GM23338 (cell line): ENCODE measurements at regions not wholly inside any gene's neighbourhood (a gene's known extent, or its start where the extent isn't known, plus 50 kb on each side); places are given as distances from the start of the nearest gene placed in this dataset.
A peak's percentile ranks its signal among the peaks of the same experiment; 100 is the strongest.

ENCODE experiments used
- ATAC-seq: fragments of 200-7000 bp; cut with Tn5 transposase; 3 replicates; pipeline ENCODE4 v1.9.1; 2020
- DNase-seq: peaks from one replicate; pipeline ENCODE4 v3.0.0-alpha.2; 2015; ENCODE audit warnings: low spot score
- H2AFZ ChIP-seq: fragments of 200-600 bp; sonication (generic); 2 replicates; pipeline ENCODE4 v1.8.0; 2016; ENCODE audit warnings: antibody characterized with exemption, mild to moderate bottlenecking, moderate library complexity
- H3F3A ChIP-seq: fragments of 200-600 bp; sonication (generic); replicated peaks from 2 replicates; pipeline ENCODE4 v1.8.0; 2017; ENCODE audit warnings: antibody characterized with exemption, mixed run types, low read depth
- H3K27ac ChIP-seq: fragments of 200-600 bp; sonication (generic); 2 replicates; pipeline ENCODE4 v1.6.1; 2016; ENCODE audit warnings: low read depth
- H3K27me3 ChIP-seq: fragments of 200-600 bp; sonication (generic); 2 replicates; pipeline ENCODE4 v1.8.0; 2016; ENCODE audit warnings: mild to moderate bottlenecking, mixed run types, moderate library complexity; ENCODE audit not compliant: insufficient read depth
- H3K36me3 ChIP-seq: fragments of 200-600 bp; sonication (generic); 2 replicates; pipeline ENCODE4 v1.8.0; 2016; ENCODE audit warnings: mild to moderate bottlenecking; ENCODE audit not compliant: insufficient read depth
- H3K4me1 ChIP-seq: fragments of 200-600 bp; sonication (generic); 2 replicates; pipeline ENCODE4 v1.8.0; 2016; ENCODE audit warnings: mild to moderate bottlenecking, moderate library complexity; ENCODE audit not compliant: insufficient read depth
- H3K4me2 ChIP-seq: fragments of 200-600 bp; sonication (generic); 2 replicates; pipeline ENCODE4 v1.7.1; 2017; ENCODE audit warnings: mixed run types
- H3K4me3 ChIP-seq: fragments of 200-600 bp; sonication (generic); 2 replicates; pipeline ENCODE4 v1.6.1; 2016; ENCODE audit warnings: mixed run types
- H3K79me2 ChIP-seq: fragments of 200-600 bp; sonication (generic); replicated peaks from 2 replicates; pipeline ENCODE4 v1.8.0; 2017; ENCODE audit warnings: mild to moderate bottlenecking; ENCODE audit not compliant: insufficient read depth
- H3K9me2 ChIP-seq: fragments of 200-600 bp; sonication (generic); 2 replicates; pipeline ENCODE4 v1.8.0; 2017; ENCODE audit not compliant: insufficient read depth
- H4K20me1 ChIP-seq: fragments of 200-600 bp; sonication (generic); replicated peaks from 2 replicates; pipeline ENCODE4 v1.8.0; 2017; ENCODE audit warnings: mild to moderate bottlenecking; ENCODE audit not compliant: insufficient read depth
- H3K27ac Mint-ChIP-seq: 2 replicates; pipeline ENCODE4 v1.8.0; 2020; ENCODE audit warnings: inconsistent platforms, mild to moderate bottlenecking, moderate library complexity, mixed read lengths
- H3K27me3 Mint-ChIP-seq: 3 replicates; pipeline ENCODE4 v1.8.0; 2022; ENCODE audit warnings: low read depth, mild to moderate bottlenecking, moderate library complexity, mixed read lengths, inconsistent platforms; ENCODE audit not compliant: insufficient read depth, poor library complexity
- H3K36me3 Mint-ChIP-seq: 3 replicates; pipeline ENCODE4 v1.8.0; 2021; ENCODE audit warnings: low read depth, mild to moderate bottlenecking, inconsistent platforms, moderate library complexity, mixed read lengths
- H3K4me1 Mint-ChIP-seq: 3 replicates; pipeline ENCODE4 v1.8.0; 2020; ENCODE audit warnings: mild to moderate bottlenecking, inconsistent platforms, mixed read lengths
- H3K4me3 Mint-ChIP-seq: 3 replicates; pipeline ENCODE4 v1.8.0; 2021; ENCODE audit warnings: moderate library complexity, mild to moderate bottlenecking, inconsistent platforms, mixed read lengths
- H3K9me3 Mint-ChIP-seq: 3 replicates; pipeline ENCODE4 v1.8.0; 2020; ENCODE audit warnings: moderate library complexity, mild to moderate bottlenecking, inconsistent platforms, mixed read lengths
- CREB1 ChIP-seq: fragments of 250-450 bp; sonication (Bioruptor Pico); IDR thresholded peaks from 2 replicates; pipeline ENCODE4 v1.5.0; 2020; ENCODE audit warnings: low read depth, mild to moderate bottlenecking, moderate library complexity
- EZH2 ChIP-seq: fragments of 200-600 bp; sonication (generic); IDR thresholded peaks from one replicate; pipeline ENCODE4 v1.8.0; 2017; ENCODE audit warnings: antibody characterized with exemption, mild to moderate bottlenecking, low read depth; ENCODE audit not compliant: unreplicated experiment
- EZH2phosphoT487 ChIP-seq: fragments of 200-600 bp; sonication (generic); IDR thresholded peaks from one replicate; pipeline ENCODE4 v1.8.1; 2018; ENCODE audit warnings: antibody characterized with exemption; ENCODE audit not compliant: unreplicated experiment
- JUNB ChIP-seq: IDR thresholded peaks from one replicate; pipeline ENCODE4 v1.6.1; 2016; ENCODE audit warnings: antibody characterized with exemption; ENCODE audit not compliant: unreplicated experiment
- NANOG ChIP-seq: IDR thresholded peaks from 2 replicates; pipeline ENCODE4 v1.6.1; 2016; ENCODE audit warnings: antibody characterized with exemption, borderline replicate concordance
- STAT1 ChIP-seq: IDR thresholded peaks from one replicate; pipeline ENCODE4 v1.6.1; 2016; ENCODE audit warnings: antibody characterized with exemption; ENCODE audit not compliant: unreplicated experiment
- ZNF114 ChIP-seq: fragments of 250-450 bp; sonication (Bioruptor Pico); IDR thresholded peaks from 2 replicates; pipeline ENCODE4 v1.5.0; 2020; ENCODE audit warnings: mild to moderate bottlenecking, moderate library complexity
- ZNF462 ChIP-seq: fragments of 250-450 bp; sonication (Bioruptor Pico); IDR thresholded peaks from 2 replicates; pipeline ENCODE4 v1.5.0; 2020; ENCODE audit warnings: mild to moderate bottlenecking, moderate library complexity
- TF ChIP-seq, protein P1 (sequence below), 2 experiments: fragments of 200-600 bp in 1 of 2; sonication (generic) in 1 of 2; conservative IDR thresholded peaks; 2 replicates each; pipeline versions ENCODE4 v1.5.1 to v1.6.1; 2016 to 2017; ENCODE audit warnings: antibody characterized with exemption in 2 of 2, low read depth in 2 of 2, mild to moderate bottlenecking in 2 of 2, moderate library complexity in 1 of 2
- TF ChIP-seq, protein P2 (sequence below): IDR thresholded peaks from one replicate; pipeline ENCODE4 v1.6.1; 2018; ENCODE audit warnings: antibody characterized with exemption; ENCODE audit not compliant: unreplicated experiment

DNA sequence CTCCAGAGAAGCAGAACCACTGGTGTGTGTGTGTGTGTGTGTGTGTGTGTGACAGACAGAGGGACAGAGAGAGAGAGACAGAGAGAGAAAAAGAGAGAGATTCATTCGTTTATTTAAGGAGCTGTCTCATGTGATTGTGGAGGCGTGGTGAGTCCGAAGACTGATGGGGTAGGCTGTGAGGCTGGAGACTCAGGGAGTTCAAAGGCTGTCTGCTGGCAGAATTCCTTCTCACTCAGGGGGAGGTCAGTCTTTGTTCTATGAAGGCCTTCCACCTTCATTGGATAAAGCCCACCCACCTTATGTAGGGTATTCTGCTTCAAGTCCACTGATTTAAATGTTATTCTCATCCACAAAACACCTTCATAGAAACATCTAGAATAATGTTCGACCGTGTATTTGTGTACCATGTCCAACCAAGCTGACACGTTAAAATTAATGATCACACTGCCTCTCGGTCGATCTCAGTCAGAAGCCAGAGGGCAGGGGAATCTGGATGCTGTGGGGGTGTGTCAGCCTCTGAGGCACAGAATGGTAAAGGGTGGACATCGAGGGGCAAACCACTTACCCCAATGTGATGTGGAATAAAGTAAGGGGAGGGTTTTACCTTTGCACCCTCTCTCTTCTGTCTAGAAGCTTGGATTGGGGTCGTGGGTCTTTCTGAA, 275.6 kb downstream of the SLC4A3 start:
- no peaks in the 10 kb centered on the region for H3K79me2 ChIP-seq
- no peak overlapping the region for H3K4me2 ChIP-seq
- H3K27ac Mint-ChIP-seq = no peak overlapping the region; the same call in 1 of the 2 replicates
- no peaks in the 10 kb centered on the region for H3F3A ChIP-seq
- H4K20me1 ChIP-seq = no peaks in the 10 kb centered on the region
- DNase-seq = peak; percentile 7
- TF ChIP-seq EZH2 (no peak), ZNF114 (no peak), STAT1 (no peak), JUNB (no peak), ZNF462 (no peak), NANOG (no peak), EZH2phosphoT487 (no peak), CREB1 (CRISPR knock-in tag) (no peak)
- TF ChIP-seq, protein P1, sequence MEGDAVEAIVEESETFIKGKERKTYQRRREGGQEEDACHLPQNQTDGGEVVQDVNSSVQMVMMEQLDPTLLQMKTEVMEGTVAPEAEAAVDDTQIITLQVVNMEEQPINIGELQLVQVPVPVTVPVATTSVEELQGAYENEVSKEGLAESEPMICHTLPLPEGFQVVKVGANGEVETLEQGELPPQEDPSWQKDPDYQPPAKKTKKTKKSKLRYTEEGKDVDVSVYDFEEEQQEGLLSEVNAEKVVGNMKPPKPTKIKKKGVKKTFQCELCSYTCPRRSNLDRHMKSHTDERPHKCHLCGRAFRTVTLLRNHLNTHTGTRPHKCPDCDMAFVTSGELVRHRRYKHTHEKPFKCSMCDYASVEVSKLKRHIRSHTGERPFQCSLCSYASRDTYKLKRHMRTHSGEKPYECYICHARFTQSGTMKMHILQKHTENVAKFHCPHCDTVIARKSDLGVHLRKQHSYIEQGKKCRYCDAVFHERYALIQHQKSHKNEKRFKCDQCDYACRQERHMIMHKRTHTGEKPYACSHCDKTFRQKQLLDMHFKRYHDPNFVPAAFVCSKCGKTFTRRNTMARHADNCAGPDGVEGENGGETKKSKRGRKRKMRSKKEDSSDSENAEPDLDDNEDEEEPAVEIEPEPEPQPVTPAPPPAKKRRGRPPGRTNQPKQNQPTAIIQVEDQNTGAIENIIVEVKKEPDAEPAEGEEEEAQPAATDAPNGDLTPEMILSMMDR (conservative IDR thresholded peaks at IDR 0.05; ENCODE audit: low read depth in 2 of 2) = no peak
- TF ChIP-seq, protein P2, sequence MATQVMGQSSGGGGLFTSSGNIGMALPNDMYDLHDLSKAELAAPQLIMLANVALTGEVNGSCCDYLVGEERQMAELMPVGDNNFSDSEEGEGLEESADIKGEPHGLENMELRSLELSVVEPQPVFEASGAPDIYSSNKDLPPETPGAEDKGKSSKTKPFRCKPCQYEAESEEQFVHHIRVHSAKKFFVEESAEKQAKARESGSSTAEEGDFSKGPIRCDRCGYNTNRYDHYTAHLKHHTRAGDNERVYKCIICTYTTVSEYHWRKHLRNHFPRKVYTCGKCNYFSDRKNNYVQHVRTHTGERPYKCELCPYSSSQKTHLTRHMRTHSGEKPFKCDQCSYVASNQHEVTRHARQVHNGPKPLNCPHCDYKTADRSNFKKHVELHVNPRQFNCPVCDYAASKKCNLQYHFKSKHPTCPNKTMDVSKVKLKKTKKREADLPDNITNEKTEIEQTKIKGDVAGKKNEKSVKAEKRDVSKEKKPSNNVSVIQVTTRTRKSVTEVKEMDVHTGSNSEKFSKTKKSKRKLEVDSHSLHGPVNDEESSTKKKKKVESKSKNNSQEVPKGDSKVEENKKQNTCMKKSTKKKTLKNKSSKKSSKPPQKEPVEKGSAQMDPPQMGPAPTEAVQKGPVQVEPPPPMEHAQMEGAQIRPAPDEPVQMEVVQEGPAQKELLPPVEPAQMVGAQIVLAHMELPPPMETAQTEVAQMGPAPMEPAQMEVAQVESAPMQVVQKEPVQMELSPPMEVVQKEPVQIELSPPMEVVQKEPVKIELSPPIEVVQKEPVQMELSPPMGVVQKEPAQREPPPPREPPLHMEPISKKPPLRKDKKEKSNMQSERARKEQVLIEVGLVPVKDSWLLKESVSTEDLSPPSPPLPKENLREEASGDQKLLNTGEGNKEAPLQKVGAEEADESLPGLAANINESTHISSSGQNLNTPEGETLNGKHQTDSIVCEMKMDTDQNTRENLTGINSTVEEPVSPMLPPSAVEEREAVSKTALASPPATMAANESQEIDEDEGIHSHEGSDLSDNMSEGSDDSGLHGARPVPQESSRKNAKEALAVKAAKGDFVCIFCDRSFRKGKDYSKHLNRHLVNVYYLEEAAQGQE = no peak
- peaks cover 2% of the 10 kb centered on the region for H3K27me3 Mint-ChIP-seq
- H3K9me2 ChIP-seq = 0 out of 2 replicates have a peak, but pooled peaks cover 3% of the 10 kb centered on the region
- H3K27ac ChIP-seq = no peak overlapping the region
- H3K4me3 ChIP-seq = no peak overlapping the region
- H3K27me3 ChIP-seq = no peaks in the 10 kb centered on the region
- H2AFZ ChIP-seq = no peak overlapping the region; the same call in 1 of the 2 replicates
- H3K9me3 Mint-ChIP-seq = no peaks in the 10 kb centered on the region
- peak; percentile 45; the same call in 1 of the 3 replicates for ATAC-seq
- no peak overlapping the region for H3K4me3 Mint-ChIP-seq
- H3K36me3 ChIP-seq = no peaks in the 10 kb centered on the region
- H3K4me1 Mint-ChIP-seq = peaks cover 7% of the 10 kb centered on the region
- no peaks in the 10 kb centered on the region for H3K4me1 ChIP-seq
- no peaks in the 10 kb centered on the region for H3K36me3 Mint-ChIP-seq
